Neural progenitor cell (in vitro differentiated cells): ENCODE measurements at regions not wholly inside any gene's neighbourhood (a gene's known extent, or its start where the extent isn't known, plus 50 kb on each side); places are given as distances from the start of the nearest gene placed in this dataset.

Source experiments
- DNase-seq: peaks from one replicate; pipeline ENCODE4 v3.0.0-alpha.2; 2016; ENCODE audit warnings: low spot score
- H2AFZ ChIP-seq: fragments of 200-600 bp; sonication (generic); replicated peaks from 2 replicates; pipeline ENCODE4 v1.6.1; 2016; ENCODE audit warnings: antibody characterized with exemption
- H3F3A ChIP-seq: fragments of 200-600 bp; sonication (generic); 2 replicates; pipeline ENCODE4 v1.6.1; 2016; ENCODE audit warnings: antibody characterized with exemption, low read depth
- H3K27ac ChIP-seq: fragments of 200-600 bp; sonication (generic); 2 replicates; pipeline ENCODE4 v1.5.1; 2016; ENCODE audit warnings: mild to moderate bottlenecking
- H3K27me3 ChIP-seq: fragments of 200-600 bp; sonication (generic); 2 replicates; pipeline ENCODE4 v1.6.1; 2016; ENCODE audit warnings: mild to moderate bottlenecking, moderate library complexity
- H3K36me3 ChIP-seq: fragments of 200-600 bp; sonication (generic); 2 replicates; pipeline ENCODE4 v1.5.1; 2016
- H3K4me1 ChIP-seq: fragments of 200-600 bp; sonication (generic); 2 replicates; pipeline ENCODE4 v1.6.1; 2016; ENCODE audit warnings: mixed run types
- H3K4me2 ChIP-seq: fragments of 200-600 bp; sonication (generic); 2 replicates; pipeline ENCODE4 v1.6.1; 2016
- H3K4me3 ChIP-seq: fragments of 200-600 bp; sonication (generic); 2 replicates; pipeline ENCODE4 v1.5.1; 2016
- H3K79me2 ChIP-seq: fragments of 200-600 bp; sonication (generic); 2 replicates; pipeline ENCODE4 v1.6.1; 2016; ENCODE audit warnings: low read depth
- H3K9ac ChIP-seq: fragments of 200-600 bp; sonication (generic); 2 replicates; pipeline ENCODE4 v1.6.1; 2016
- H3K9me3 ChIP-seq: fragments of 200-600 bp; sonication (generic); 2 replicates; pipeline ENCODE4 v1.5.1; 2016; ENCODE audit warnings: low read depth
- H4K20me1 ChIP-seq: fragments of 200-600 bp; sonication (generic); 2 replicates; pipeline ENCODE4 v1.6.1; 2016; ENCODE audit warnings: low read depth
- H3K27ac Mint-ChIP-seq: 3 replicates; pipeline ENCODE4 v1.8.0; 2021; ENCODE audit warnings: mixed read lengths
- H3K27me3 Mint-ChIP-seq: 2 replicates; pipeline ENCODE4 v1.8.0; 2022; ENCODE audit warnings: low read depth, mild to moderate bottlenecking, inconsistent platforms, moderate library complexity, mixed read lengths; ENCODE audit not compliant: insufficient read depth
- H3K36me3 Mint-ChIP-seq: 3 replicates; pipeline ENCODE4 v1.8.0; 2021; ENCODE audit warnings: mixed read lengths
- H3K4me1 Mint-ChIP-seq: 3 replicates; pipeline ENCODE4 v1.8.0; 2021; ENCODE audit warnings: mixed read lengths
- H3K4me3 Mint-ChIP-seq: 3 replicates; pipeline ENCODE4 v1.8.0; 2021; ENCODE audit warnings: mild to moderate bottlenecking, moderate library complexity, mixed read lengths
- H3K9me3 Mint-ChIP-seq: 3 replicates; pipeline ENCODE4 v1.8.0; 2020; ENCODE audit warnings: mixed read lengths
- EZH2 ChIP-seq: fragments of 200-600 bp; sonication (generic); IDR thresholded peaks from 2 replicates; pipeline ENCODE4 v1.6.1; 2017; ENCODE audit warnings: antibody characterized with exemption, mild to moderate bottlenecking, moderate library complexity
- EZH2phosphoT487 ChIP-seq: fragments of 200-600 bp; sonication (generic); IDR thresholded peaks from 2 replicates; pipeline ENCODE4 v1.6.1; 2017; ENCODE audit warnings: antibody characterized with exemption
- TF ChIP-seq, protein P1 (sequence below): fragments of 200-600 bp; sonication (generic); IDR thresholded peaks from 2 replicates; pipeline ENCODE4 v1.5.1; 2017; ENCODE audit warnings: antibody characterized with exemption, mild to moderate bottlenecking

DNA sequence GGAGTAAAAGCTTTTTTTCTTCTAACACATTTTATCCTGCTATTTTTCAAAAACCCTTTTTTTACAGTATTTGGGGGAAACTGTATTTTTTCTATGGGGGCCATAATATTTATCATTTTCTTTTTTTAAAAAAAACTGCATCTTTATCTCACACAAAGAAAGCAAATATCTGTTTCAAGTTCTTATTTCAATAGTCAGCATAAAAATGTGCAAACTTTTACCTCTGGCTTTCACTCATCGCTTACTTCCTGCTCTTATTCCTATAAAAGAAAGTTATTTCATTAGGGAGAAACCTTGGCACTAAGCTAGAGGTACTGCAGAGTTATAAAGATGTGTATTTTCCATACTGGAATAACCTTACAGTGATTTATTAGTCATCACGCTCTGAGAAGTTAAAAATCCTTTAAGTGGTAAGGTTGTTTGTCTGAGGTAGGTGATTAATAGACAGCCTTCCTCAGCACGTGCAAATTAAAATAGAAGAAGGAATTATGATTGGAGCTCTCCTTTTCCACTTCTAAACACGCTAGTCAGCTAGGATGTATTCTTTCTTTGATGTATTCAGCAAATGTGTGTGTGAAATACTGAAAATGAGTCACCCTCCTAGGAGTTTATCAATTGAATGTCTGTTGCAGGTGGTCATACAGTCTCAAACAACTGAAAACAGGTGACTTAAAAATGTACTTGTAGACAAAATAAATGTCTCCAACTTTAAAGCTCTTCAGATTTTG, 461.0 kb downstream of the GXYLT1 start:
- peaks cover 29% of the 10 kb centered on the region for H3K4me1 Mint-ChIP-seq
- Histone ChIP-seq H3K4me3 (no peak overlapping the region), H3F3A (no peaks in the 10 kb centered on the region), H2AFZ (no peak overlapping the region), H3K9me3 (no peaks in the 10 kb centered on the region), H4K20me1 (no peaks in the 10 kb centered on the region), H3K27ac (no peak overlapping the region), H3K27me3 (no peaks in the 10 kb centered on the region), H3K4me1 (no peaks in the 10 kb centered on the region), H3K4me2 (no peak overlapping the region), H3K9ac (no peak overlapping the region), H3K79me2 (no peaks in the 10 kb centered on the region), H3K36me3 (no peaks in the 10 kb centered on the region)
- H3K36me3 Mint-ChIP-seq = no peaks in the 10 kb centered on the region
- no peak overlapping the region for H3K4me3 Mint-ChIP-seq
- peak overlapping the region; percentile 93 for H3K27ac Mint-ChIP-seq
- no peaks in the 10 kb centered on the region for H3K27me3 Mint-ChIP-seq
- no peak for DNase-seq
- H3K9me3 Mint-ChIP-seq = peaks cover under 1% of the 10 kb centered on the region
- TF ChIP-seq EZH2phosphoT487 = no peak

DNA sequence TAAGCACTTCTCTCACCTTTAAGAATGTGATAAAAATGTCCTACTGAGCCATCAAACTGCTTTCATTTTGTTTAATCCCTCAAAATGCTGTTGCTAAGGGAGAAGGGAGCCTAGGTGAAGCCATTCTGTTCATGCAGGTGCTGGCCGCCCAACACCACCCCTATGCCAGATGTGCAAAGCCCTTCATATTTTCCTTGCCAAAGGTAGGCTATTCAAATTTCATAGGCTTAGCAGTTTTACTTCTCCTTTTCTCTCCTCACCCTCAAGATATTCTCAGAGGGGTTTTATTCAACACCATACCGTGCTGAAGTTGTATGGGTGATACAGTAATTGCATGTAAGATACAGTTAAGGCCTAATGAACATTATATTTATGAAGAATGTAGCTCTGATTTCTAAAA, 461.7 kb downstream of the GXYLT1 start:
- no peaks in the 10 kb centered on the region for H3K4me1 ChIP-seq
- H3K9me3 ChIP-seq = no peaks in the 10 kb centered on the region
- no peak overlapping the region for H3K27ac ChIP-seq
- DNase-seq = no peak
- no peak overlapping the region for H2AFZ ChIP-seq
- TF ChIP-seq EZH2phosphoT487 (no peak), EZH2 (no peak)
- TF ChIP-seq, protein P1, sequence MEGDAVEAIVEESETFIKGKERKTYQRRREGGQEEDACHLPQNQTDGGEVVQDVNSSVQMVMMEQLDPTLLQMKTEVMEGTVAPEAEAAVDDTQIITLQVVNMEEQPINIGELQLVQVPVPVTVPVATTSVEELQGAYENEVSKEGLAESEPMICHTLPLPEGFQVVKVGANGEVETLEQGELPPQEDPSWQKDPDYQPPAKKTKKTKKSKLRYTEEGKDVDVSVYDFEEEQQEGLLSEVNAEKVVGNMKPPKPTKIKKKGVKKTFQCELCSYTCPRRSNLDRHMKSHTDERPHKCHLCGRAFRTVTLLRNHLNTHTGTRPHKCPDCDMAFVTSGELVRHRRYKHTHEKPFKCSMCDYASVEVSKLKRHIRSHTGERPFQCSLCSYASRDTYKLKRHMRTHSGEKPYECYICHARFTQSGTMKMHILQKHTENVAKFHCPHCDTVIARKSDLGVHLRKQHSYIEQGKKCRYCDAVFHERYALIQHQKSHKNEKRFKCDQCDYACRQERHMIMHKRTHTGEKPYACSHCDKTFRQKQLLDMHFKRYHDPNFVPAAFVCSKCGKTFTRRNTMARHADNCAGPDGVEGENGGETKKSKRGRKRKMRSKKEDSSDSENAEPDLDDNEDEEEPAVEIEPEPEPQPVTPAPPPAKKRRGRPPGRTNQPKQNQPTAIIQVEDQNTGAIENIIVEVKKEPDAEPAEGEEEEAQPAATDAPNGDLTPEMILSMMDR = no peak
- H3K36me3 ChIP-seq = no peaks in the 10 kb centered on the region
- no peak overlapping the region for H3K9ac ChIP-seq
- no peak overlapping the region for H3K4me3 ChIP-seq
- Mint-ChIP-seq H3K27ac (no peak overlapping the region), H3K9me3 (peaks cover 2% of the 10 kb centered on the region), H3K4me3 (no peak overlapping the region), H3K27me3 (peaks cover 3% of the 10 kb centered on the region), H3K36me3 (no peaks in the 10 kb centered on the region), H3K4me1 (peaks cover 29% of the 10 kb centered on the region)
- no peaks in the 10 kb centered on the region for H4K20me1 ChIP-seq
- no peaks in the 10 kb centered on the region for H3K27me3 ChIP-seq
- no peak overlapping the region for H3K4me2 ChIP-seq
- no peaks in the 10 kb centered on the region for H3K79me2 ChIP-seq
- H3F3A ChIP-seq = no peaks in the 10 kb centered on the region

DNA sequence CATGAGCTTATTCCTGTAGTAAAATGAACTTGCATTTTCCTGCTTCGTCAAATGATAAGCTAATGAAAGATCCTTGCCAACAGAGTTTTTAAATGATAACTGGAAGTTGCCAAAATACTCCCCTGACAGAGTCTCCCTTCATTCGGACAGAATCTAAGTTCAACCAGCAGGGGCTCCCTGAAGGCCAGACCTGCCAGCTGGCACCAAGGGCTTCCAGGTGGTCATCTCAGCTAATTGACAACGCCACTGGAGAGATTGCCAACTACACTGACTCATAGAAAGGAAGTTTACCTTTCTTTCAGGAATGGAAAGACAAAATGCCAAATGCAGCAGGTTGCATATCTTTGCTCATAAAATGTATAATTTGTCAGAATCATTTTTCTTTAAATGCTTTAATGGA, 462.8 kb downstream of the GXYLT1 start:
- Histone ChIP-seq H3F3A (no peaks in the 10 kb centered on the region), H3K4me1 (no peaks in the 10 kb centered on the region), H2AFZ (no peak overlapping the region), H3K9ac (no peak overlapping the region), H3K27me3 (no peaks in the 10 kb centered on the region), H4K20me1 (no peaks in the 10 kb centered on the region), H3K27ac (no peak overlapping the region), H3K9me3 (no peaks in the 10 kb centered on the region), H3K4me2 (no peak overlapping the region), H3K36me3 (no peaks in the 10 kb centered on the region), H3K4me3 (no peak overlapping the region), H3K79me2 (no peaks in the 10 kb centered on the region)
- Mint-ChIP-seq H3K27ac (no peak overlapping the region), H3K36me3 (no peaks in the 10 kb centered on the region), H3K4me1 (peaks cover 29% of the 10 kb centered on the region), H3K9me3 (peaks cover 2% of the 10 kb centered on the region), H3K4me3 (no peak overlapping the region), H3K27me3 (peaks cover 3% of the 10 kb centered on the region)
- DNase-seq = no peak
- TF ChIP-seq, protein P1 = no peak
- TF ChIP-seq EZH2 = no peak
- TF ChIP-seq EZH2phosphoT487 = no peak

DNA sequence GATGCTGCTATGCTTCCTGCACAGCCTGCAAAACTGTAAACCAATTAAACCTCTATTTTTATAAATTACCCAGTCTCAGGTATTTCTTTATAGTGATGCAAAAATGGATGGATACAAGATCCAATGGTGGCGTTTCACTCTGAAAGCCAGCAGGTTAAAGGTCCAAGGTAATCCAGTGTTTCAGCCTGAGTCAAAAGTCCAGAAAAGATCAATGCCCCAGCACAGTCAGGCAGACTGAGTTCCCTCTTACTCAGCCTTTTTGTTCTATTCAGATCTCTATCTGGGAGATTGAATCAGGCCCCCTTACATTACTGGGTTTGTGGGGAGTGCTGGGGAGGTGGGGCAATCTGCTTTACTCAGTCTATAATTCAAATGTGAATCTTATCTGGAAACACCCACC, 464.5 kb downstream of the GXYLT1 start:
- Histone ChIP-seq H2AFZ (no peak overlapping the region), H3F3A (no peaks in the 10 kb centered on the region), H3K27ac (no peak overlapping the region), H3K79me2 (no peaks in the 10 kb centered on the region), H3K36me3 (no peaks in the 10 kb centered on the region), H4K20me1 (no peaks in the 10 kb centered on the region), H3K27me3 (no peaks in the 10 kb centered on the region), H3K4me2 (no peak overlapping the region), H3K4me3 (no peak overlapping the region), H3K9me3 (no peaks in the 10 kb centered on the region), H3K4me1 (no peaks in the 10 kb centered on the region), H3K9ac (no peak overlapping the region)
- H3K36me3 Mint-ChIP-seq = no peaks in the 10 kb centered on the region
- H3K4me3 Mint-ChIP-seq = no peak overlapping the region
- H3K27me3 Mint-ChIP-seq = peaks cover 3% of the 10 kb centered on the region
- H3K4me1 Mint-ChIP-seq = peaks cover 29% of the 10 kb centered on the region
- TF ChIP-seq, protein P1 = no peak
- TF ChIP-seq EZH2 (no peak), EZH2phosphoT487 (no peak)
- peaks cover 2% of the 10 kb centered on the region for H3K9me3 Mint-ChIP-seq
- DNase-seq = no peak
- H3K27ac Mint-ChIP-seq = no peak overlapping the region
